ENCODE measurements at regions not wholly inside any gene's neighbourhood (a gene's known extent, or its start where the extent isn't known, plus 50 kb on each side); places are given as distances from the start of the nearest gene placed in this dataset.

DNA sequence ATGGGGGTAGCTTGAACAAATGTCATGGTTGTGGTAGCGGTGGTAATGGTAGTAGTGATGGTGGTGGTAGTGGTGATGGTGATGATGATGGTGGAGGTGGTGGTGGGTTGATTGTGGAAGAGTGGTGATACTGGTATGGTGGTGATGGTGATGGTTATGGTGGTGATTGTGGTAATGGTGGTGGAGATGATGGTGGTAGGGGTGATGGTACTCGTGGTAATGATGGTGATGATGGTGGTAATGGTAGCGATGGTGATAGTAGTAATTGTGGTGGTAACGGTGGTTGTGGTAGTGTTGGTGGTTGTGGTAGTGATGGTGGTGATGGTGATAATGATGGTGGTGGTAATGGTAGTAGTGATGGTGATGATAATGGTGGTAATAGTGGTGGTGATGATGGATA, 65.7 kb upstream of the SDK1 start:
- TF ChIP-seq ISL1 (CRISPR knock-in tag; IDR thresholded peaks at IDR 0.05): no peak
- TF ChIP-seq, protein P1, sequence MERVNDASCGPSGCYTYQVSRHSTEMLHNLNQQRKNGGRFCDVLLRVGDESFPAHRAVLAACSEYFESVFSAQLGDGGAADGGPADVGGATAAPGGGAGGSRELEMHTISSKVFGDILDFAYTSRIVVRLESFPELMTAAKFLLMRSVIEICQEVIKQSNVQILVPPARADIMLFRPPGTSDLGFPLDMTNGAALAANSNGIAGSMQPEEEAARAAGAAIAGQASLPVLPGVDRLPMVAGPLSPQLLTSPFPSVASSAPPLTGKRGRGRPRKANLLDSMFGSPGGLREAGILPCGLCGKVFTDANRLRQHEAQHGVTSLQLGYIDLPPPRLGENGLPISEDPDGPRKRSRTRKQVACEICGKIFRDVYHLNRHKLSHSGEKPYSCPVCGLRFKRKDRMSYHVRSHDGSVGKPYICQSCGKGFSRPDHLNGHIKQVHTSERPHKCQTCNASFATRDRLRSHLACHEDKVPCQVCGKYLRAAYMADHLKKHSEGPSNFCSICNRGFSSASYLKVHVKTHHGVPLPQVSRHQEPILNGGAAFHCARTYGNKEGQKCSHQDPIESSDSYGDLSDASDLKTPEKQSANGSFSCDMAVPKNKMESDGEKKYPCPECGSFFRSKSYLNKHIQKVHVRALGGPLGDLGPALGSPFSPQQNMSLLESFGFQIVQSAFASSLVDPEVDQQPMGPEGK (CRISPR knock-in tag; IDR thresholded peaks at IDR 0.05; ENCODE audit: borderline replicate concordance): no peak
- no peak for TF ChIP-seq ARNTL (CRISPR knock-in tag; IDR thresholded peaks at IDR 0.05; ENCODE audit: borderline replicate concordance, low read depth)
- TF ChIP-seq ZFP3 (CRISPR knock-in tag; IDR thresholded peaks at IDR 0.05): no peak
- no peak for TF ChIP-seq TCF4 (CRISPR knock-in tag; IDR thresholded peaks at IDR 0.05; ENCODE audit: borderline replicate concordance)
- TF ChIP-seq ZNF8 (CRISPR knock-in tag; IDR thresholded peaks at IDR 0.05): no peak
- no peak for TF ChIP-seq PPARA (CRISPR knock-in tag; IDR thresholded peaks at IDR 0.05; ENCODE audit: borderline replicate concordance)
- no peak for TF ChIP-seq ZC3H10 (CRISPR knock-in tag; IDR thresholded peaks at IDR 0.05)
- no peak for TF ChIP-seq ZFP30 (CRISPR knock-in tag; IDR thresholded peaks at IDR 0.05)
- TF ChIP-seq GLIS3 (CRISPR knock-in tag; IDR thresholded peaks at IDR 0.05): no peak
- TF ChIP-seq ZNF565 (CRISPR knock-in tag; conservative IDR thresholded peaks at IDR 0.05; ENCODE audit: low read depth): no peak

Measured in SK-N-SH treated with all-trans-retinoic acid at 6 μM for 48 hours (cell line).